ENCODE measurements at regions not wholly inside any gene's neighbourhood (a gene's known extent, or its start where the extent isn't known, plus 50 kb on each side); places are given as distances from the start of the nearest gene placed in this dataset.
"Not testable (repeated sequence)": the region's sequence is repeated elsewhere in the genome, so short reads cannot be mapped to it uniquely, and the experiment has no call there.

GRCh38 chr6:167406533-167407238, 81.8 kb downstream of the TTLL2 start:
- TF ChIP-seq CTCF (IDR thresholded peaks at IDR 0.05); RFX5 (IDR thresholded peaks at IDR 0.05; ENCODE audit: low read length); YY1 (IDR thresholded peaks at IDR 0.05; ENCODE audit: low read depth); ZBTB33 (IDR thresholded peaks at IDR 0.05; ENCODE audit: borderline replicate concordance, low read depth); CHD2 (IDR thresholded peaks at IDR 0.05; ENCODE audit: low read length, partially characterized antibody); RCOR1 (IDR thresholded peaks at IDR 0.05; ENCODE audit: low read length); EP300 (IDR thresholded peaks at IDR 0.05; ENCODE audit: borderline replicate concordance in 1 of 2, low read depth in 1 of 2, low read length in 1 of 2); PBX3 (IDR thresholded peaks at IDR 0.05); FOSL2 (IDR thresholded peaks at IDR 0.05; ENCODE audit: borderline replicate concordance, low read depth); JUND (IDR thresholded peaks at IDR 0.05); POLR2AphosphoS5 (IDR thresholded peaks at IDR 0.05; ENCODE audit: low read depth, low read length); TAF1 (IDR thresholded peaks at IDR 0.05; ENCODE audit: borderline replicate concordance, low read depth, low read length); GABPA (IDR thresholded peaks at IDR 0.05; ENCODE audit: low read depth): not testable (repeated sequence)

Measured in SK-N-SH (cell line).